GM23248 (cell line): ENCODE measurements at regions not wholly inside any gene's neighbourhood (a gene's known extent, or its start where the extent isn't known, plus 50 kb on each side); places are given as distances from the start of the nearest gene placed in this dataset.

Experiments
- EZH2 ChIP-seq: fragments of 200-600 bp; sonication (generic); IDR thresholded peaks from 2 replicates; pipeline ENCODE4 v1.6.1; 2018; ENCODE audit warnings: antibody characterized with exemption, mild to moderate bottlenecking; ENCODE audit not compliant: insufficient read depth, poor library complexity, severe bottlenecking
- EZH2phosphoT487 ChIP-seq: fragments of 200-600 bp; sonication (generic); IDR thresholded peaks from 2 replicates; pipeline ENCODE4 v1.6.1; 2018; ENCODE audit warnings: antibody characterized with exemption, moderate library complexity, mild to moderate bottlenecking, low read depth; ENCODE audit not compliant: insufficient read depth

- TF ChIP-seq EZH2, result no peak
- no peak for TF ChIP-seq EZH2phosphoT487
Measured at GRCh38 chr4:7120341-7120740, 52.5 kb upstream of the GRPEL1 start.
